GM21515 (cell line): ENCODE measurements at regions not wholly inside any gene's neighbourhood (a gene's known extent, or its start where the extent isn't known, plus 50 kb on each side); places are given as distances from the start of the nearest gene placed in this dataset.
A peak's percentile ranks its signal among the peaks of the same experiment; 100 is the strongest.

Experiments used
- ATAC-seq: cut with Tn5 transposase; IDR thresholded peaks from one replicate; pipeline ENCODE4 v1.9.1; 2021; ENCODE audit not compliant: unreplicated experiment

GRCh38 chr5:104265531-104266140 lies 703.0 kb upstream of the NUDT12 start:
- no peak for ATAC-seq

GRCh38 chr5:104247260-104247659 lies 684.7 kb upstream of the NUDT12 start:
- ATAC-seq = no peak

- no peak for ATAC-seq
Observed at GRCh38 chr5:104241046-104241445, 678.5 kb upstream of the NUDT12 start.

GRCh38 chr5:104237586-104237985 lies 675.0 kb upstream of the NUDT12 start:
- no peak for ATAC-seq

- ATAC-seq = no peak
Observed at GRCh38 chr5:104223885-104224773, 661.5 kb upstream of the NUDT12 start.

DNA sequence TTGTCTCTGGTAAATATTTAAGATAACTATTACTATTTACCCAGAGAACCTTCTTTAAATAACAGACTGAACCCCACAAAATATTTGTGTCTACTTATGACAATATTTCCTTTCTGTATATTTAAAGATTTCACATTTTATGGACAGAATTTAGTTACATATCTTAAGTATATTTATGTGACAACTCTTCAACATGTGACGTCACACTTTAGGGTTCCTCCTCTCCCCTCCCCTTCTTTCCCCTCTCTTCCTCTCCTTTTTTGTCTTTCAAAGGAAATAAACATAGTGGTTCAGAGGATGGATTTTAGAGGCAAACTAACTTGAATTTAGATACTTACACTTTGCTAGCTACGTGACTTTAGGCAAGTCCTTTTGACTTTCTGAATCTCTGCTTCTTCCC lies 655.6 kb upstream of the NUDT12 start:
- ATAC-seq = no peak

DNA sequence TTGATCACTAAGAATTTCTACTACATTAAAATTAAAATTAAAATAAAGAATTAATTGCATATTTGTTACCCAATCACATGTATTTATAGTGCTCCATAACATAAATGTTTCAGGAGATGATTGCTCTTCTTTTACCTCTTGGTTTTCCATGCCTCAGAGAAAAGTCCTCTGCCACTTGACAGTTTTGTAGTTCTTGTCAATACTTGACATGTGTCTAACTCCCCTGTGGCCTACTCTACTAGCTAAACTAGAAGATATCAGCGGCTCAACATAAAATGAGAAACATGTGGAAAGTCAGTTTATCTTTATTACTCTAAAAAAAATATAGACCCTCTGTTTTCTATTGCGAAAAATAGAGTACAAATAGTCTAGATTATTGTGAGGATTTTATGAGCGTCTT lies 650.6 kb upstream of the NUDT12 start:
- ATAC-seq = no peak

DNA sequence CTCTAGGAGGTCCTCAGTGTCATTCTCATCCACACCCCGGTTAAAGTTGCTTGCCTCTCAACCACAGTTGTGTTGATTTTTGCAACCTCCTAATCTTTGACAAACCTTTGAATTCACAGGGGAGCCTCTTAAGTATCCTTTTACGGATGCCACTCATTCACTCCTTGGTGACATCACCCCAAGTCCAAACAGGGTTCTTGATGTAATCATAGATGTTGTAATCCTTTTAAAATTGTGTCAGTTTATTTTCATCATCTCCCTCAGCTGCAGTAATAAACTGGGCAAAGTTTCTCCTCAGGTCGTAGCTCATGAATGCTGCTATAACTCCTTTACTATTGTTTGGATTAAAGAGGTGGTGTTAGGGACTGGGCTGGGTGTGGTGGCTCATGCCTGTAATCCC lies 637.2 kb upstream of the NUDT12 start:
- ATAC-seq = no peak

- no peak for ATAC-seq
Observed at GRCh38 chr5:104198156-104198555, 635.6 kb upstream of the NUDT12 start.

- ATAC-seq = no peak
Observed at GRCh38 chr5:104189909-104190308, 627.3 kb upstream of the NUDT12 start.

DNA sequence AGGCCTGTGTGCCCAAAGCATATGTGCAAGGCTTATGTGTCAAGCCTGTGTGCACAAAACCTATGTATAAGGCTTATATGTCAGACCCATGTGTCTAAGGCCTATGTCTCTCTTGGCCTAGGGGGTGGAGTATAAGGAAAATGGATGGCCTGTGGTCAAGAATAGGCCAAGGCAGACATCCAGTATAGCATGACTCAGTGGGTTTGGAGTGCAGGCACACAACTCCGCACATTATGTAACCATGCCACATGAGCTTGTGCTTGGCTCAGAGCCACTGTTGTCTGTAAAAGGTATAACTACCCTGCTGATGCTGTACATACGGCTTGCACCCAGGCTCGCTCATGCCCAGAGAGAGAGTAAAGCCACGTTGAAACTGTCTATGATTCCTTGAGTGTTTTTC lies 626.4 kb upstream of the NUDT12 start:
- ATAC-seq = no peak

DNA sequence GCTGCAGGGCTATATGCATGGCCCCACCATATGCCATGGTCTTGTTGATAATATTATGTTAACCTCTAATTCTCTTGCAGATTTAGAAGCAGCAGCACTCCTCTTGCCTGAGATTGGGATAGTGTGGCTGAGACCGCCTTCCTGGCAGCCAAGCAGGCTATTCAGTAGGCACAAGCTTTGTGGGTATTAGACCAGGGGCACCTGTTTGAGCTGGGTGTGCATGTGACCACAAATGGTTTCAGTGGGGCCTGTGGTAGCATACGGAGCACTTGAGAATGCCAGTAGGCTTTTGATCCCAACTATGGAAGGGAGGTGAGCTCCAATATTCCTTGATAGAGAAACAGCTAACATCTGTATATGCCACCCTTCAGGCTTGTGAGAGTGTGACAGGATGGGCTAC lies 625.1 kb upstream of the NUDT12 start:
- no peak for ATAC-seq

- ATAC-seq = no peak
Observed at GRCh38 chr5:104186510-104186909, 623.9 kb upstream of the NUDT12 start.

GRCh38 chr5:104186100-104186499 lies 623.5 kb upstream of the NUDT12 start:
- no peak for ATAC-seq

- no peak for ATAC-seq
Observed at GRCh38 chr5:104184264-104184663, 621.7 kb upstream of the NUDT12 start.

DNA sequence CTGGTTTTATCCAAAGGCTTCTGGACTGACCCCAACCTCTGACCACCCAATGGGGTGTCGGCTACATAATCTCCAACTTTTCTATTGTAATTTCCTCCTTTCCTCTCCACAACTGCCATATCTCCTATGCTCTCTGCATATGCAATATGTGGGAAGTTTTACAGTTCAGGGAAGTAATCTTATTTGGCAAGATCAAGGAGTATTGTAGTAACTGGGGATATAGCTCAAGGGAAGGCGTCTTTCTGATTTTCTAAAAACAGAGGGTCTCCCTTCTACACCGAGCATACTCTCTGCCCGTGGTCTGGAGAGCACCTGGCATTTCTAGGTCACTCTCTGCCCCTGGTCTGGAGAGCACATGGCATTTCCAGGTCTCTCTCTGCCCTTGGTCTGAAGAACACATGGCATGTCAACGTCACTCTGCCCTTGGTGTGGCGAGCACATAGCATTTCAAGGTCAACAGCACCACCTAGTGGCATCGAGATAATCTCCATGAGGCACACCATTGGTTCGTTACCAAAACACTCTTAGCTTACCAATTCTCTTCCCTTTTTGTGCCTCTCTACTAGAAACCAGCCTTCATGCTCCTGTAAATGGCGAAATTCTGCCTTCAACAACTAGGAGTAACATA lies 616.4 kb upstream of the NUDT12 start:
- peak; percentile 64 for ATAC-seq

GRCh38 chr5:104178066-104178465 lies 615.5 kb upstream of the NUDT12 start:
- ATAC-seq = no peak

GRCh38 chr5:104177651-104178050 lies 615.1 kb upstream of the NUDT12 start:
- ATAC-seq = no peak

GRCh38 chr5:104172976-104173375 lies 610.4 kb upstream of the NUDT12 start:
- no peak for ATAC-seq

GRCh38 chr5:104171958-104172690 lies 609.5 kb upstream of the NUDT12 start:
- no peak for ATAC-seq

- ATAC-seq = no peak
Observed at GRCh38 chr5:104170926-104171325, 608.3 kb upstream of the NUDT12 start.
